Stimulated activated CD8-positive, alpha-beta memory T cell treated with anti-CD3 and anti-CD28 coated beads, Interleukin-4, amount 100 ng/mL, for 48 hours (primary cell): ENCODE measurements at regions not wholly inside any gene's neighbourhood (a gene's known extent, or its start where the extent isn't known, plus 50 kb on each side); places are given as distances from the start of the nearest gene placed in this dataset.

Experiments used
- DNase-seq: peaks from one replicate; pipeline ENCODE4 v3.0.0-alpha.2; 2020

DNA sequence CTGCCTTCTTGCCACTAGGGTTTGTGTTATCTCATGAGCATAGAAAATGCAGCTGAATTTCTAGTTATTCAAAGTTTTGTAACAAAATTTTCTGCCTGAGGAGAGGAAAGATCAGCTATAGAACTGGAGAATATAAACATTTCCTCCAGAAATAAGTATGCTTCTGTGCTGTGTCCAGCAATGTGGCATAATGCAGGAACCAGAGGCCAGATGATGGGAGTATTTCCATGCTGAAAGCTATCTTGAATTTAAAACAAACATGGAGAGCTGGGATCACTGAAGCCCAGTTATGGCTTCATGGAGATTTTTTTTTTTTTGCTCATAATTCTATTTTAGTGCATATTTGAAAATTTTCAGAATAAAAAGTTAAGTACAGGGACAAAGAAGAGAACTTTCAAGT is 608.2 kb downstream of the SOX6 start:
- no peak for DNase-seq

DNA sequence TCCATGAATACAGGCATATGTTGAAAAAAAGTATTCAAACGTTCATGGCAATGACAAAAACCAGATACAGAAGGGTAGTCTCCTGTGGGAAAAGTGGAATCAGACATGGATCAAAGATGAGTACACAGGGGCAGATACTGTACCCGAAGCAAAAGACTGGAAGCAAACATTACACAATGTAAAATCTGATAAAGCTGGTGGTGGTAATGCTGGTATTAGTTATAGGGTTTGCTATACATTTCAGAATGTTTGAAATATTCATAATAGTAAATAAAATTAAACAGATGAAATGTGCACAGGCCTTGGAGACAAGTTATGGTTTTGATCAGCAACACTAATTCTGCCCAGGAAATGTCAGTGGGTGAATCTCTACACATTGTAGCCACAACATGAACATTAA is 607.6 kb downstream of the SOX6 start:
- DNase-seq: no peak

DNA sequence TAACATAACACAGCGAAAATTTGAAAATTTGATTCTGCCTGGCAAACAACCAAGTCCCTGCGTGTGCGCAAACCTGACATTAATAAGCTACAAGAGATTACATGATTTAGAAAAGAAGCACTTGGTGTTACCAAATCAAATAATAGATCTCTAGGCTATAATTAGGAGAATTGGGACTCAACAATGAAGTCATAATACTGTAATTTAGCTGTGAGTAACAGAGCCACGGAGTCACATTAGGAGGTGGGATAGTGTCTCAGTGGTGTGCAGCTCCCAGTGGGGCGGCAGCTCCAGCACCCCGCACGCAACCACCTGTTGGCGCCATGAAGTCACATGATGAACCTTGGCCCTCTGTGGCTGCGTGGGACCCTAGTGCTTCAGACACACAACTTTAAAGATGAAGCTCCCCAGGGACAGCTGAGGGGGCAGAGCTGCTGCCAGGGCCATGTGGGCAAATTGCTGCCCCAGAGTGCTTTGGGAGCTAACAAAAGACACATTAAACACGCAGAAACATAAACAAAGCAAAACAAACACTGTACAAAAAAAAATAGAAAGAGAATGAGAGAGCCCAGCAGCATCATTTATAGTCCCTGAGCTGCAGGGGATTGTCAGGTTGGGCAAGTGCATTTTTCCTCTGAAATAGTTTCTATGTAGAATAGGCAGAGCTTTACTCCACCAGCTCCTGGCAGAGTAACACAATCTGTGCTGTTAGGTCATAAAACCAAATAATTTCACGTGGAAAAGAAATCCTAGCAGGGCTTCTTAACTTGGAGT is 605.6 kb downstream of the SOX6 start:
- DNase-seq: no peak

DNA sequence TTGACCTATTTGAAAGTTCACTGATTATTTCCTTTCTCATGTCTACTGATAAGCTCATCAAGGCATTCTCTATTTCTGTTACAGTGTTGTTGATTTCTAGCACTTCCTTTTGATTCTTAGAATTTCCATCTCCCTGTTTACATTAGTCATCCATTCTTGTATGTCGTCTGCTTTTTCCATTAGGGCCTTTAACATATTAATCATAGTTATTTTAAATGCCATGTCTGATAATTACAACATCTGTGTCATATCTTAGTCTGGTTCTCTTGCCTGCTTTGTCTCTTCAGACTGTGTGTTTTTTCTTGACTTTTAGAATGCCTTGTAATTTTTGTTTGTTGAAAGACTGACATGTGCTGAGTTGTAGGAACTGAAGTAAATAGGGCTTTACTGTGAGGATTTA is 602.1 kb downstream of the SOX6 start:
- no peak for DNase-seq

DNA sequence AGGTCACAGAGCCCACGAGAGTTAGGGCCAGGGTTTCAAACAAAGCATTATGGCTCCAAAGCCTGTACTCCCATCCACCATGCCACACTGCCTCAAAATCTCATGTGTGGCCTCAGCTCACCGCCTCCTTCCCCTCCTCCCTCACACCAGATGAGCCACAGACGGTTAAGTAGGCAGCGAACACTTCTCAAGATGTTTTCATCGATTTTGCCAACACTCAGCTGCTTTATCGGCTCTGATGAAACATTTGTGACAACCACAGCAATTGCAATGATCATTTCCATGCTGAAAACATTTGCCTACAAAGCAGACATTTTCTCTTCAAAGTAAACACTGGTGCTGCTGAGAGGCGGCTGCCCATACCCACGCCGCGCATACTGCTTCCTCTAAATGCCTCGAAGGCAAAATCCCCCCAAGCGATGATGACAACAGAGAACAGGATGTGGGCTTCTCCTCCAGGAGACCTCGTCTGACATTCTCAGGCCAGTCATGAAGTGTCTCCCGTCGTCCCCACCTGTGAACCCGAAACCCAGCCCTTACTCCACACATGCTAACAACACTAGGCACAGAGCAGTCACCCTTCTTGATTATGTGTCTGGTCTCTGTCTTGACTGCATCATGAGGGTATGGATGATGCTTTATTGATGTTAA is 599.2 kb downstream of the SOX6 start:
- no peak for DNase-seq

DNA sequence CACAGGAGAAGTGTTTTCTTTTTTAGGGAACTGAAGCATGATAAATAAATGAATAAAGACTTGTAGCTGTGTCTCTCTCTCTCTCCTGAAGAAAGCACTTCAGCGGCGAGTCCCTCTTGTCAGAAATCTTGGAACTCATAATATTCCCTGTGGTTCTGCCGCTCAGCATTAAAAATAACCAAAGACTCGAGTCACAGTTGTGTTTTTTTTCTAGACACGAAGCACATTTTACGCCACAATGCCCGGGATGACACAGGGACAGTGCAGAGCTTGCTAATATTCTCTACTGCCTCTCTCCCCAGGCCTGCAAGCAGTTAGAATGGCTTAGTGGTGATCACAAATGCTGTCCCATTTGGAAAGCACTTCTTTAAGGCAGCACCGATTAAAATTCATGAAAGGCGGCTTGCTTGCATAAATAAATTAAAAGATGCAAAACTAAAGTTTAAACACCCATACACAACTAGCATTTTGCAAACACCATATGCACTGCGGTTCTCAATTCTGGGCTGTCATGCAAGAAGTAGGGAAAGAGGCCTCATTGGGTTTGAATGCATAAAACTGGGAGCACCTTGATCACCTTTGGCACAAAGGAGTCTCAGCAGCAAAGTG is 597.4 kb downstream of the SOX6 start:
- no peak for DNase-seq

DNA sequence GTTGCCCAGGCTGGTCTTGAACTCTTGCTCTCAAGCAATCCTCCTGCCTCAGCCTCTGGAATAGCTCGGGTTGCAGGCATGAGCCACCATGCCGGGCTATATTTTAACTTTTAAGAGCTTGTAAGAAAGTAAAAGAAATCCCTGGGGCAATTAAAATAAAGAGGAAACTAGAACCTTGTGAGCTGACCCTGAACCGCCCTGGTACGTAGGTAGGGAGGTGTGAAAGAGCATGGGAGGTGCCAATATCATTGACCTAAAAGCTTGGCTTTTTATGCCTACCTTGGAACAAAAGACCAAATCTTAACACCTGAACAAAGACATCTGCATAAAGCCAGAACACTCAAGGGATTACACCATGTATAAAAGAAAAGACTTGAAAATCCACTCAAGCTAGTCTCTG is 595.1 kb downstream of the SOX6 start:
- DNase-seq: no peak

DNA sequence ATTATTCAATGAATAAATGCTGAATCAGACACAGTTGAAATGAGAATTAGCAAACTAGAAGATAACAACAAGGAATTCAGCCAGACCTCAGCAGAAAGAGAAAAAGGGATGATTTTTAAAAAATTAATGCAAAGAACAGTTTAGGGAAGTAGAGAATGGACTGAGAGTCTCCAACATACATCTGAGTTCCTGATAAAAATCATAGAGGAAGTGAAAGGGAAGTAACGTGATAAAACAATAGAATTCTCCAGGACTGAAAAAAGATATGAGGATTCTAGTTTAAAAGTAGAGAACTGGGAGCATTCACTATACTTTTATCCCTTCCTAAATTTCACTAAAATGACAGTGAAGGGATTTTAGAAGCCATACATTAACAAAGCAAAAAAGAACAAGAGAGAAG is 592.0 kb downstream of the SOX6 start:
- no peak for DNase-seq

DNA sequence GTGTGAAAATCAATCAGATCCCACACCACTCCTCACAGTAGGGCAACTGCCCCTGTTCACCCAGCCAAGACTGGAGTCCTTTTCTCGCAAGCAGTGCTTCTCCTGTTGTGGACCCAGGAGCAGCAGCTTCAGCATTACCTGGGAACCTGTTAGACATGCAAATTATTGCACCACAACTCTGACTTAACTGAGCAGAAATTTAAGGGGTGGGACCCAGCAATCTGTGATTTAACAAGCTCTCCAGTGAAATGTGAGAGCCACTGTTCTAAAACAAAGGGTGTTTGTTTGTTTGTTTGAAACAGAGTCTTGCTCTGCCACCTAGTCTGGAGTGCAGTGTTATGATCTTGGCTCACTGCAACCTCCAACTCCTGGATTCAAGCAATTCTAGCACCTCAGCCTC is 591.4 kb downstream of the SOX6 start:
- no peak for DNase-seq

DNA sequence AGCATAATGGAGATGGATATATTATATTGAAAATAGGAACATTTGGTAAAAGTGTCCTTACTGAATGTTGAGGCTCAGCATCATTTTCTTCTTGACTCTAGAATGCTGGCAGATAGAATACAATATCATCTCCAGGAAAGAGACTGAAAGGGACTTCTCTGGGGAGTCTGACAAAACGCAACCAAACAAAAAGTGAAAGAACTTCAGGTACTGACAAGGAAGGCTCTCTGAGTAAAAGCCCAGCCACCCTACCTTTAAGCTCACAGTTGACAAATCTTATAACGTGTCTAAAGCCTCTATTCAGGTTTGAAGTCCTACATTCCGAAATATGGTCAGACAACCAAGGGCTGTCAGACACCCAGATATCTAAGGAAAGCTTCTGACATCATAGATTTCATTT is 590.8 kb downstream of the SOX6 start:
- DNase-seq: no peak

DNA sequence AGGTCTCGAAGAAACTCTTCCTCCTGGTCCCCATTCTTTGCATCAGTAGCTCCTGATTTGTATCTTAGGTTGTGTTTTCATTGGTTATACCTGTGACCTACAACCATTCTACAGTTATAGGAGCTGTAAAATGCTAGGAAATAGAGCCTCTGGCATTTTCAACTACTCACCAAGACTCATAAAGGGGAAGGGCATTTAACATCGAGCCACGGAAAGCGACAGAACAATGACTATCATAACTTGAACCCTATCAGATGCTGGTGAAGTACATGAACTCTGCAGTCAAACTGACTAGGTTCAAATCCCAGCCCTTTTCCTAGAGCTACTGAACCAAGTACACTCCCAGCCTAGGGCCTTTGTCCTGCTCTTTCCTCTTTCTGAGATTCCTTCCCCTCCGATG is 588.0 kb downstream of the SOX6 start:
- DNase-seq: no peak

DNA sequence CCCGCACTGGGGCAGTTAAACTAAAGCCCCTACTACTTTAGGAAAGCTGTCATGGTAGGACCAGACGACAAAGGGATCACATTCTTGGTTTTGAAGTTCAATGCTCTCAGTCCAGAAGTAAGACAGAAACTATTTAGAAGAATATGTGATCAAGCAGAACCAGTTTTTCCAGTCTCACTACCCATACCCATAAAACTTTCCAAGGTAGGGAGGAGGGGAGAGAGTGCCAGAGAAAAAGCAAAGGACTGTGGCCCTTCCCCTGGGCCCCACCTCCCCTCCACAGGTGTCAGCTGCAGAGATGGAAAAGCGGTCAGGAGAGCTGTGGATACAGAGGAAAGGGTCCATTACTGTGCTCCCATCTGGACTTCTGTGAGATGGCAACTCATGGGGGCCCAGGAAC is 587.1 kb downstream of the SOX6 start:
- DNase-seq: no peak

DNA sequence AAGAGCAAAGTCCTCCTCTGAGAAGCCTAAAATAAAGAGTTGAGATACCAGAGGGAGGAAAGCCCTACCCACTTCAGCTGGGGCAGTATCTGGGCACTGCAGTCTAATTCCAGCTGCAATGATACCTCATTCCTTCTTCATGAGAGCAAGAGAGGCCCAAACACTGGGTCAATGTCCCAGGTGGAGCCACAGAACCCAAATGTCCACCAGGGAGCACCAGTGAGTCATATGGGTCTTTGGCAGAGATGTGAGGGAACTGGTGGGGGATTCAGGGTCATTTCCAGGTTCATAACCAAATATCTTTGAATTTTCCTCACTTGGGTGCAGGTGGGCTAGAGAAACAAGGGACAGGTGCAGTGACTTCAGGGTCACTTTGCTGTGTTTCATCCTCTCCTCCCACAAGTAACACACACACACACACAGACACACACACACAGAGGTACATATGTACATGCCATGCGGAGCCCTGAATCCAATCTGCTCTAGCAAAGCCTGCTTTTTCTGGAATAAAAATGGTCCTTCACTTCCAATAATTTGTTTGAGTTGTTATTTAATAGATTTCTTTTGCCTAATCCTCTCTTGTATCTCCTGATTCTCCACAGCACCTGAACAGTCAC is 585.4 kb downstream of the SOX6 start:
- DNase-seq: peak; percentile 62

DNA sequence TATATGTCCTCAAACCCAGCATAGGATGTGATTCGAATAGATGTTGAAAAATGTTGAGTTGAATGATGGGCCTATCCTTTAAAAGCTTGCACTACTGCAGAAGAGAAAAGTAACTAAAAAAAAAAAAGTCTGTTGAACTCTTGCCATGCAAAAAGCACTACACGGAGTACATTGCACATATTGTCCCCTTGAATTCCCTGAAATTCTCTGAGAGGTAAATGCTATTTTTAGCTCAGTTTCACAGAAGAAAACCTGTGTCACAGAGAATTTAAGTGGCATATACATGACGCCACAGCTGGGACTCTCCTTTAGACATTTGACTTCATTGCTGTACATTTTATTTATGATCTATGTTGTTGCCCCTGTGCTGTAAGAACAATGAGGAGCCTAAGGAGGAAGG is 583.8 kb downstream of the SOX6 start:
- no peak for DNase-seq

DNA sequence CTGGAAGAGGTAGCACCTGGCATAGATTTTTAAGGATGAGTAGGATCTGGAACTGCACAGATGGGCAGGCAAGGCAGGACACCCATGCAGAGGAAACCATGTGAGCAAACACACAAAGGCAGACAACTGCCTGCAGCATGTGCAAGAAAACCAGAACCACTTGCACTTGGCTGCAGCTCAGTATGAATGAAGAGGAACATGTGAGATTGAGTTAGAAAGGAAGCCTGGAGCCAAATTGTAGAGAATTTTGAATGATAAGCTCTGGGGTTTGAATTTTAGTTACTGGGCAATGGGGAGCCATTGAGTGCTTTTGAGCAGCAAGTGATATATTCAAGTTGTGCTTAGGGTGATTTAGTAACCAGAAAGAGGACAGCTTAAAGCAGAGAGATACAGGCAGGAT is 583.4 kb downstream of the SOX6 start:
- DNase-seq: no peak

DNA sequence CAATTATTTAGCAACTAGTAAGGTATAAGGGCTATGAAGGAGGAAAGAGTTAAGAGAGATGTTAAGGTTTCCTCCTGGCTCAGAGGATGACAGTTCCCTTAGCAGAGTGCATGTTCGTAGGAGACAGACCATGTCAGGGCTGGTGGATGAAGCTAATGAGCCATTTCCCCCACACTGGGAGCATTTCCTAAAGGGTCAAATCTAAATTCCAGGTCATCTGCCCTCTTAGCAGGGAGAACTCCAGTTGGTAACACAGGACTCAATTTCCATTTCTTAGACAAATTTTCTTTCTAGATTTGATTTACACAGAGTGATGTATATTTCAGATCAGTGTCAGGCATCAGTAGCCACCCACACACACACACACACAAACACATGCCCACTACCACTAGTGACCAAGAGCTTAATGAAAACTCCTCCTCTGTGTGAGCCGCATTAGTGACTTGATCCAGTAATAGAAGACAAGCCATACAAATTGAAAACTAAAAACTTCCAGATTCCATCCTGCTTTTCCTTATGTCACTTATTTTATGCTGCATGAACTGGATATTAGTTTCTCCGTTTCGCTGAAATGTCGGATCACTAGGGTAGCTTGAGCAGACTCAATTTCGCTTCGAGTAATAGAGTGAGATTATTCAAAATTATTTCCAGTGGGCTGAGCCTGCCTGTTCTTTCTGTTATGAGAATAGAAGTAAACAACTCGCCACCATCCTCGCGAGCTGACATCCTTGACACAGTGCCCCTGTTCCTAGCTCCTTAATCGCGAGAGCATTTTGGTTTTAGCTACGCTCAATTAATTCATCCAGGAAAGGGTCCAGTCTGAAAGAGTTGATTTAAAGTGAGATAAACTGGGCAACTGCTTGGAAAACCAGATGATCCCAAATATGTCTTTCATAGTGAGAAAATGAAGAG is 582.6 kb downstream of the SOX6 start:
- DNase-seq: no peak

DNA sequence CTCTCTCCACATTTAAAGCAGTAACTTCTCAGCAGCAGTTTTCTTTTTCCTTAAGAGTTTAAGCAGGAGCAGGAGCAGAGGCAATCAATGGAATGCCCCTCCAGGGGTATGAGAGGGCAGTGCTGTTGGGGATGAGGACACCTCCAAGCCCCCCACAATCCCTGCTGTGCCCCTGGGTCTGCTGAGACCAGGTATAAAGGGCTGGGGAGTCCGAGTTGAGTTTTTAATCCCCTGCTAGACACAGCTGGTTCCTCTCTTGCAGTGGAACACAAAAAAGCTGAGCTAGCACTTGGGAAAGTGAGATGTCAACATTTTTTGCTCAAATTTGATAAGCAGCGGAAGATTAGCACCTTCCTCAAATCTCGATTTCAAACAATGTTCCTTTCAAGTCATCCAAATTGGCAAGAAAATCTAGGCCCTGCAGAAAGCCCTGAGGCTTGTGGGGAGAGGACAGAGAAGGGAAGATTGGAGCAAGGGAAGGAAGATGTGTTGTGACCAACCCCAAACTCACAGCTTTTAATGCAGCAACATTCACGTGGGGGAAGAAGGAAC is 581.9 kb downstream of the SOX6 start:
- no peak for DNase-seq

DNA sequence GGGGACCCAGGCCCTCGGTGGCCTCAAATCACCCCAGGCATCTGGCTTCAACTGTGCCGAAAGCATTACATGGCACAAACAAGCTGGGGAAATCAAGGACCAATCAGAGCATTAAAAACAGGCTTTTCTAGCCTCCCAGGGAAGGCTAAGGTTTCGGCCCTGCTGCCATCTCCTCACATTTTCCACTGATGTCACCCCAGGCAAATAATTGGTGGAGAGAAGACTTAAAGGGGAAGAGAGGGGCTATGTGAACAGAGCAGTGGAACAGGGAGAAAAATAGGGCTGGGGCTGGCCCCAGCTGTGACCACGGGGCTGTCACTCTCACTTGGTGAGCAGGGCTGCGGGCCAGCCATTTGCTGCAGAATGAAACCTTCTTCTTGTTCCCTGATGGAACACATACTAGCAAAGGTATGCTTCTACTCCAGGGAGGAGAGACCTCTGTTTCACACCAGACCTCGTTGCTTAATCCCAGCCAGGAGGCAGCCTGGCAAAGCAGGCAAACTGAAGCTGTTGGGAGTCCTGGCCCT is 581.3 kb downstream of the SOX6 start:
- no peak for DNase-seq

DNA sequence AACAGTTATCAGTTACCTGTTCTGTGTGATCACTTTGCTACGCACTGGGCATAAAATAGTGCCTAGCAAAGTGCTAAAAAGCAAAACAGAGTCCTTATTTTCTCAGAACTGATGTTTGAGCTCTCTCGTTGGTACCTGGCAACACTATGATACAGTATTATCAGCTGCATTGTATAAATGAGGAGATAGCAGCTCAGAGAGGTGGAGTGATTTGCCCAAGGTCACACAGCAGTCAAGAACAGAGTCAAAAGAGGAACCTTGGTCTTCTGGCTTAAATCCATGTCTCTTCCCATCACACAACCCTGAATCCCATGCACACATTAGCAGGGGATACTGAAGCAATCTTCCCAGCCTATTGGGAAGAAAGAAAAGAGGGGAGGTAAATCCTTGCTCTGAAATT is 580.5 kb downstream of the SOX6 start:
- no peak for DNase-seq

DNA sequence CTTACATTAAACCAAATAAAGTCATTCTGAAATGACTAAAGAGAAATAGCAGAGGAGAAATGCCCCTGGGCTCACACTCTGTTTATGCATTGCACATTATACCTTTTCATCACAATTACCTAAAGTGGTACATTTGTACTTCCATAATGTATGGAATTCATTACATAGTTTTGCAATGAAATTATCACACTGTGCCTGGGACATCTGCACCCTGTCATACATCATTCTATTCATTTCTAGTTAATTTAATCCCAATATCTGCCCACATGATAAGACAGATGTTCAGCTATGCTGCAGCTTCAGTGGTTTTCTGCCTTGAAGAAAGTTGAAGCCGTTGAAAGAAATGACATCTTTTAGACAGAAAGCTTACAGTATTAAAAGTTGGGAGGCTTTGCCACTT is 580.0 kb downstream of the SOX6 start:
- no peak for DNase-seq

DNA sequence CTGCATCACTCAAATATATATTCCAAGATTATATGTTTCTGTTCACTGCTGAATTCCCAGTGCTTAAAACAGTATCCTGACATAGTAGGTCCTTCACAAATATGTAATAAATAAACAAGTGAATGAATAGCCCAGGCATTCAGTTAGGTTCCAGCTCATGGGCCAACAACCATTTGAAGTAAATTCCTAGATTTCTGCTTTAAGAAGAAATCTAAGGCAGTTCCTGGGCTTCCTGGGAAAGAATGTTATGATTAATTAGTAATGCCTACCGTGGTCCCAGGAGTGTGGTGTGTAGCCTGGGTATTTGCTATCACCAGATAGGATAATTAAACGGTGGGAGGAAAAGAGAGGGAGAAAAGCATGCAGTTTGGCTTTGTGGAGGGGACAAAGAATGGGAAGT is 576.8 kb downstream of the SOX6 start:
- no peak for DNase-seq

DNA sequence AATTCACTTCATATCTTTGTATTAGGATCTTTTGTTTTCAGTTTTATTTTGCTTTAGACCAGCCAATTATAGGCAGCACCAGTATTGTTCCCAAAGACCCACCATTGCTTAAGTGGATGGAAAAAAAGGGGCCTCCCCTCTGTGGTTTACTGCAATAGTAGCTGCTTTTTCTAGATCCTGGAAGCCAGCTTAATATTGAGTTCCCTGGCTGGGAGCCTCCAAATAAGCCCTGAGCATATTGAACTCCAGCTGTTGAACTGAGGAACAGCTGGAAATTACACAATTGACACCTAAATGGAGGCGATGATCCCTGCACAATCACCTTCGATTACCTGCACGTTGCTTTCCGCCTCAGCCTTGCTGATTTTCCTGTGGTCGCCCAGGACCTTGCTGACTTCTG is 576.0 kb downstream of the SOX6 start:
- DNase-seq: no peak
